ENCODE measurements at regions not wholly inside any gene's neighbourhood (a gene's known extent, or its start where the extent isn't known, plus 50 kb on each side); places are given as distances from the start of the nearest gene placed in this dataset.
"Not testable (repeated sequence)": the region's sequence is repeated elsewhere in the genome, so short reads cannot be mapped to it uniquely, and the experiment has no call there.

GRCh38 chr1:166695115-166695514 is 144.2 kb upstream of the POGK start:
- DNase-seq (ENCODE audit: low spot score): no peak

GRCh38 chr1:166695834-166696233 is 143.4 kb upstream of the POGK start:
- DNase-seq (ENCODE audit: low spot score): not testable (repeated sequence)

DNA sequence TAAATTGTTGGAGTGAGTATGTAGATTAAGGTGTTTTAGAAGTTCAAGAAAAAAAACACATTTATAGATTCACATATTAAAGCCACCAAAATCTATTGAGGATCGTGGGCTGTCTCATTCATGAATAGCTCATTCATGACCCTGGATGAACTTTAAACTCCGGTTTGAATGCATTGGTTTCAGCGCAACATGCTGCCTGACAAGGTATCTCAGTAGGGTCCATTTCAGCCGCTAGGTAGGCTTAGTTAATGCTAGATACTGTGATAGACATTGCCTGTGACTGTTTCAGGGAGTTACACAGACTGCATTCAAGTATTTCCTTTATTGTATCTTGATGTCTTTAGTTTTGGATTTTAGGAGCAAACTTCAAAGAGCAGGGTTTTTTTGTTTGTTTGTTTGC is 140.5 kb upstream of the POGK start:
- DNase-seq (ENCODE audit: low spot score): no peak

- DNase-seq (ENCODE audit: low spot score): no peak
Measured at GRCh38 chr1:166699613-166700012, 139.7 kb upstream of the POGK start.

DNA sequence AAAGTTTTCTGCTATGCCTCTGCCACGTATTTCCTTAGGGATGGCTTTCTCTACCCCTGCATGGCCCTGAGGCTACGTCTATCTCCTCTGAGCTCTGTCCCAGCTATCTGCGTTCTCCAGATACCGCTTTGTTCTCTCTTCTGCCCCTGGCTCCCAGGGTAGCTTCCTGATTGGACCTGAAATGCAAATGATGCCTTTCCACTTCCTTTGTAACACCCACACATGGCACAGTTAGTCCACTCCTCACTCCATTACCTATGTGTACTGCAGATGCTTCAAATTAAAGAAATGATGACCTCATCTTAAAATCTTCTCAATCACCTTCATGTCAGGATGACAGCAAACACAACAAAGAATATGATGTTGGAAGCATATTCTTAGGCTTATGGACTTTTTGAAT is 138.6 kb upstream of the POGK start:
- no peak for DNase-seq (ENCODE audit: low spot score)

DNA sequence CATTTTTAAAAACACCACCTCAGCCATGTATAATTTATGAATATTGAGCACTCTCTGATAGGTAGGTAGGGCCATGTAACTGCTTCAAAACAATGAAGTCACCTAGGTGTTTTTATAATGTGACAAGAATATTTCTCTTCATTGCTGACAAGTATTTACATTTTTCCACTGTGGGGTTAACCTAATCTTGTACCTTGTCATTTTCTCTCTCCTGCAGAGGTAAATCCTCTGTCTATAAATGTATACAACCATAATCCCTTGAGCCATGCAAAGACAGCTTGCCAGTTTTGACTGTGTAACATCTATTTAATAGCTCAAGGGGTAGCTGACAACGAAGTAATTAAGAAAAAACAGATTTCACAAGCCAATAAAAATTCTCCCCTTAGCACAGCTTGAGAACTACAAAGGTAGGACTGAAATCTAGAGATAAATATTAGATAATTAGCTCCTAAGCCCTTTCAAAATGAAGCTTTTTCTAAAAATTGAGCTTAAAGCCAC is 137.6 kb upstream of the POGK start:
- no peak for DNase-seq (ENCODE audit: low spot score)

DNA sequence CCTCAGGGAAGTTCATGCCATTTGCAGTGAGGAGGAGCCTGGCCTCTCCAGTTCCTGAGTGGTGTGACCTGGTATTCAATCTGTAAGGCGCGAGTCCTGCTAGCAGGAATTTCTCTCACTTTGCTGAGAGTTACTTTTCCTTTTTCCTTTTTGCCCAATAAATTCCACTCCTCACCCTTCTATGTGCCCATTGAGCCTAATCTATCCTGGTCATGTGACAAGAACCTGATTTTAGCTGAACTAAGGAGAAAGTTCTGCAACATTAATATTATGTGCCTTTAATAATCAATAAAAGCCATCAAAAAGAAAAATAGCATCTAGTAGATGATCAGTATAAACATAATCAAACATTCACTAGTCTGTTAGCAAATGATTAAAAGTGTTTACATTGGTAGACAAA is 136.1 kb upstream of the POGK start:
- DNase-seq (ENCODE audit: low spot score): no peak

GRCh38 chr1:166703726-166704462 is 135.4 kb upstream of the POGK start:
- DNase-seq (ENCODE audit: low spot score): peak; percentile 43

GRCh38 chr1:166705376-166706289 is 133.6 kb upstream of the POGK start:
- DNase-seq (ENCODE audit: low spot score): peak; percentile 41

DNA sequence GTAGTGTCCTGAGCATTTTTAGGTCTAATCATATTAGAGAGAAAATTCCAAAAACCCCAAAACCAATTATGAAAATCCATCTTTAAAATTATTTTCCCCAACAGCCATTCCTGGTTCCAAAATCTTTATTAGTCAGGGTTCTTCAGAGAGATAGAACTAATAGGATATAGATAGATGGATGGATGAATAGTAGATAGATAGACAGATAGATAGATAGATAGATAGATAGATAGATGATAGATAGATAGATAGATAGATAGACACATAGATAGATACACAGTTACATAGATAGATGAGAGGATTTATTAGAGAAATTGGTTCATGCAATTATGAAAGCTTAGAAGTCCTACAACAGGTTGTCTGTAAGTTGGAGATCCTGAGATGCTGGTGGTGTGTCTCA is 122.7 kb upstream of the POGK start:
- DNase-seq (ENCODE audit: low spot score): no peak

DNA sequence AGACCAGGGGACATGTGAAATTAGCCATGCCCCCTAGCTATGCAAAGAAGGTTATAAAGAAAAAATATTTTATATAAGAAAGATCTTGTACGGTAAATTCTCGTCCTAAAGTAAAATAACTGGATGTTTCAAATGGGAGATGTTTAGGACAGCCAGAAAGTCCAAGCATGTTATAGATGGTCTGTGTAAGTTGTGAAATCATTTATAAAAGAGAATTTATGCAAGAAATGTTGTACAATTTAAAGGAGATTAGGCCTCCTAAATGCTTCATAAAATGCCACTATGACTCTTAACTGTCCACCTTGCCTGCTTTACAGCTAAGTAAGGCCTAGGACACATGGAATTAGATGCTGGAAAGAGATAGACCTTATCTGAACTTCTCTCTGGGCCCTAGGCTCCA is 118.1 kb upstream of the POGK start:
- no peak for DNase-seq (ENCODE audit: low spot score)

- DNase-seq (ENCODE audit: low spot score): no peak
Measured at GRCh38 chr1:166730299-166730888, 108.9 kb upstream of the POGK start.

GRCh38 chr1:166738140-166738539 is 101.1 kb upstream of the POGK start:
- no peak for DNase-seq (ENCODE audit: low spot score)

DNA sequence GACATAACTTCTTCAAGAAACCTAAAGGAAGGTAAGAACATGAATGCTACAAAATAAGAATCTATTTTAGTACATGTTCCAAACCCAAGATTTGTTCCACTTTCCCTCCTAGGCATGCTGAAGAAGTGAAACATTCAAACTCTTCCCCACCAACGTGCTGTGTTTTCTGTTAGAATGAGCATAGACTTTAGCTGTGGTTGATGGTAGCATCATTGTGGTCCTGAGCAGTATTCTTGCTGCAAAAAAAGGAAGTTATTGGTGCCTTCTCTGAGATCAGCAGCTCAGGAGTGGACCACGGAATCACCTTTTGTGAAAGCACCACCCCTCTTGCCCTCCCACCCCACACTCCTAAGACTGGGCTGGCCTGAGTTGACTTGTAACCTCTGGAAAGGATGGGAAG is 100.4 kb upstream of the POGK start:
- DNase-seq (ENCODE audit: low spot score): no peak

DNA sequence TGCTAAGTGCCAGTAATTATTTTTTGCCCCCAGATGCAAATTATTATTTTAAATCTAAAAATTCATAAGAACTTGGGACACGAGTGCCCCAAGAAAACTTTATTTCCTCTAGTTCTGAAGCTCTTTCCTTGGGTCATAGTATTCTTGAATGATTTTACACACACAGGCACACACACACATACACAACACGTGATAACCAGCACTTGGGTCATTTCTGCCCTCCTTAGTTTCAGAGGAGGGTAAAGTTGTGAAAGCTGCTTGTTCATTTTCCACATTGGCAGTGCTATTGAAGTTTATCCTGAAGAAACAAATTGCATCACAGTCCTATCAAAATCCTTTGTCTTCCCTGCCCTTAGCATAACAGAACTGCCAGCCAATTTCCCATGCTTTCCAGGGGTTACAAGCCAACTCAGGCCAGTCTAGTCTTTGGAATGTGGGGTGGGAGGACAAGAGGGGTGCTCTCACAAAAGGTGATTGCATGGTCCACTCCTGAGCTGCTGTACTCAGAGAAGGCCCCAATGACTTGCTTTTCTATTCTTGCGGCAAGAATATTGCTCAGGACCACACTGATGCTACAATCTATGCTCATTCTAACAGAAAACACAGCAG is 98.5 kb upstream of the POGK start:
- DNase-seq (ENCODE audit: low spot score): no peak

DNA sequence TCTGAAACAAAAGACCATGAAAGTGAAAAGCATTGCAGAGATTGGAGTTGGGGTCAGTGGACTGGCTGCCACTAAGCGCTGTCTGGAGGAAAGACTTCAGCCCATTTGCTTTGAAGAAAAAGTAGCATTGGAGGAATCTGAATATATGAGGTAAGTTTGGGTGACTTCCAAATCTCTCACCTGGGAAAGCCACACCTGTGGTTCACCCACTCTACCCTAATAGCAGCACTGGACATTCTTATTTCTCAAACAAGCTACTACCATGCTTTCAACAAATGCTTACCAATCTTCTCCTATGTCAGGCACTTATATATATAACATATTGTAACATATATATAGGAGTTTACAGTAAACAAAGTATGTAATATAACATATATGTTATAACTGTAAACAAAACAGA is 76.0 kb upstream of the POGK start:
- no peak for DNase-seq (ENCODE audit: low spot score)

DNA sequence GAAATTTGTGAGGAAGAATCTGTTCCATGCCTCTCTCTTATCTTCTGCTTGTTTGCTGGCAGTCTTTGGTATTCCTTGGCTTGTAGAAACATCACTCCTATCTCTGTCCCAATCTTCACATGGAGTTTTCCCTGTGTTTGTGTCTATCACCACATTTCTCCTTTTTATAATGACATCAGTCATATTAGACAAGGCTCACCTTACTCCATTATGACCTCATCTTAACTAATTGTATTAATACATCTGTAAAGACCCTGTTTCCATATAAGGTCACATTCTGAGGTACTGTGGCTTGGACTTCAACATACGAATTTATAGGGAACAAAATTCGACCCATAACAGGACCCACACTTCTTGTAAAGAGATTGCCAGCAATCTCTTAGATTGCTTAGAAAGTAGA is 72.3 kb upstream of the POGK start:
- DNase-seq (ENCODE audit: low spot score): no peak

GRCh38 chr1:166784646-166785045 is 54.6 kb upstream of the POGK start:
- DNase-seq (ENCODE audit: low spot score): not testable (repeated sequence)

- no peak for DNase-seq (ENCODE audit: low spot score)
Measured at GRCh38 chr1:166785987-166786386, 53.3 kb upstream of the POGK start.

DNA sequence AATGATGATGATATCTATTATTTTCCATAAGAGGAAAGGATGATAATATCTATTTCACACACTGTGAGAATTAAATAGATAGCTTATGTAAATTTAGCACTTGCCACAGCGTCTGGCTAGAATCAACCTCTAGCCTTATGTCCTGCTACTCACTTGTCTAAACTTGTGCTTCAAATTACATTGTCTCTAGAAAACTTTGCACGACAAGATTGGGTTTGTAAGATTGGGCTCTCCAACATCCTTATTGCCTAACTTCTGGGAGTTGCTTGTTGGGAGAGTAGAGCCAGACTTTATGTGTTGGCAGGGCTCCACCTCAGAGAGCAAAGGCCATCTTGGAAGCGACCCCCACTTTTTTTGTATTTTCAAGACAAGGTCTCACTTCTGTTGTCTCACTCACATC is 50.0 kb upstream of the POGK start:
- peak; percentile 15 for DNase-seq (ENCODE audit: low spot score)

Measured in umbilical cord (tissue), 1 donor.